ENCODE measurements at regions not wholly inside any gene's neighbourhood (a gene's known extent, or its start where the extent isn't known, plus 50 kb on each side); places are given as distances from the start of the nearest gene placed in this dataset.

GRCh38 chr2:212626371-212626918 is 87.8 kb upstream of the ERBB4 start:
- H3K4me3 ChIP-seq (ENCODE audit: low read depth, low read length), result no peak overlapping the region
- TF ChIP-seq CTCF (IDR thresholded peaks at IDR 0.05; ENCODE audit: low read depth, low read length), result no peak

DNA sequence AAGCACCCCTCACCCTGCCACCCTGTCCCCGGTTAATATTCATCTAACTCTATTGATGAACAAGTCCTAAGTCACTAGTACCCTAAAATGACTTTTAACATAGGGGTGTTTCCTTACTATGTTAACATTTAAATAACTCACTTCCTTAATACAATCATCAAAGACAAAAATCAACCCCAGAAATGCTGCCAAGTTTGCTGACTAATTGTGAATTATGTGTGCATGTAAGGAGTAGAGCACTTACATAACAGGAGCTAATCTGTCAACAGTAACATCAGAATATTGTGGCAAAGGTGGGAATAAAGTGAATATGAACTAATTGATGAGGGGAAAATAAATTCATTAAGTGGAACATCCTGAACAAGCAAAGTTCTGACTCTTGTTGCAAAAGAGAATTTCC is 81.4 kb upstream of the ERBB4 start:
- TF ChIP-seq CTCF (IDR thresholded peaks at IDR 0.05; ENCODE audit: low read depth, low read length), result no peak
- H3K4me3 ChIP-seq (ENCODE audit: low read depth, low read length), result no peak overlapping the region

GRCh38 chr2:212618636-212619035 is 80.0 kb upstream of the ERBB4 start:
- TF ChIP-seq CTCF (IDR thresholded peaks at IDR 0.05; ENCODE audit: low read depth, low read length), result no peak
- no peak overlapping the region for H3K4me3 ChIP-seq (ENCODE audit: low read depth, low read length)

GRCh38 chr2:212610872-212611425 is 72.3 kb upstream of the ERBB4 start:
- no peak for TF ChIP-seq CTCF (IDR thresholded peaks at IDR 0.05; ENCODE audit: low read depth, low read length)
- H3K4me3 ChIP-seq (ENCODE audit: low read depth, low read length), result no peak overlapping the region

DNA sequence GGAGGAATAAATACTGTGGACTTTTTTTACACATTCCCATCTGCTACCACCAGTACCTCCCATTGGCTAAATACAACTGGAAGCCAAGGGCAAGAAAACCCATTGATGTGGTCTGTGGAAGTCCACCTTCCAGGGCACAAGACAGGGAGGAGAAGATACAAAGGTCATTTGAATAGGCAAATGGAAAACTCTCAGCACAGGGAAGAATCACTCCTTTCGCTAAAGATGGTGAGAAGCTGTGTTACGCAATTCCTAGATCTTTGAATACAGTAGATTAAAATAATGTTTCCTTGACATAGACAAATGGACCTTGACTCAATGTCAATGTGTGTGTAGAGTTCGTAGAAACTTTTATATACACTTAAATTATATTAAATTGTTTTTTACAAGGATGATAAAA is 70.9 kb upstream of the ERBB4 start:
- H3K4me3 ChIP-seq (ENCODE audit: low read depth, low read length), result no peak overlapping the region
- no peak for TF ChIP-seq CTCF (IDR thresholded peaks at IDR 0.05; ENCODE audit: low read depth, low read length)

- no peak overlapping the region for H3K4me3 ChIP-seq (ENCODE audit: low read depth, low read length)
- no peak for TF ChIP-seq CTCF (IDR thresholded peaks at IDR 0.05; ENCODE audit: low read depth, low read length)
Observed at GRCh38 chr2:212607080-212607479, 68.5 kb upstream of the ERBB4 start.

- TF ChIP-seq CTCF (IDR thresholded peaks at IDR 0.05; ENCODE audit: low read depth, low read length), result no peak
Observed at GRCh38 chr2:212606232-212606631, 67.6 kb upstream of the ERBB4 start.

More at GRCh38 chr2:212606232-212606631, 67.6 kb upstream of the ERBB4 start:
- H3K4me3 ChIP-seq (ENCODE audit: low read depth, low read length), result no peak overlapping the region

All from WI38 (cell line).